GM21619 (cell line): ENCODE measurements at regions not wholly inside any gene's neighbourhood (a gene's known extent, or its start where the extent isn't known, plus 50 kb on each side); places are given as distances from the start of the nearest gene placed in this dataset.
"Not testable (repeated sequence)": the region's sequence is repeated elsewhere in the genome, so short reads cannot be mapped to it uniquely, and the experiment has no call there.

Source experiments
- ATAC-seq: cut with Tn5 transposase; IDR thresholded peaks from one replicate; pipeline ENCODE4 v1.9.1; 2021; ENCODE audit not compliant: unreplicated experiment

GRCh38 chr2:189308056-189308790 is 128.7 kb upstream of the COL5A2 start:
- no peak for ATAC-seq

GRCh38 chr2:189309331-189309730 is 129.8 kb upstream of the COL5A2 start:
- ATAC-seq = no peak

- no peak for ATAC-seq
These were observed 129.1 kb upstream of the WDR75 start for GRCh38 chr2:189312211-189312610.

- ATAC-seq = no peak
These were observed 128.6 kb upstream of the WDR75 start for GRCh38 chr2:189312643-189313042.

- no peak for ATAC-seq
These were observed 122.5 kb upstream of the WDR75 start for GRCh38 chr2:189318761-189319160.

- not testable (repeated sequence) for ATAC-seq
These were observed 121.8 kb upstream of the WDR75 start for GRCh38 chr2:189319424-189319823.

GRCh38 chr2:189327879-189328847 is 113.1 kb upstream of the WDR75 start:
- ATAC-seq = no peak

GRCh38 chr2:189328848-189329245 is 112.4 kb upstream of the WDR75 start:
- no peak for ATAC-seq

- ATAC-seq = no peak
These were observed 104.8 kb upstream of the WDR75 start for GRCh38 chr2:189336276-189336975.

- ATAC-seq = no peak
These were observed 103.6 kb upstream of the WDR75 start for GRCh38 chr2:189337656-189338055.

- ATAC-seq = no peak
These were observed 103.2 kb upstream of the WDR75 start for GRCh38 chr2:189338115-189338514.

- no peak for ATAC-seq
These were observed 100.2 kb upstream of the WDR75 start for GRCh38 chr2:189341077-189341476.

GRCh38 chr2:189344043-189344442 is 97.2 kb upstream of the WDR75 start:
- ATAC-seq = no peak

- ATAC-seq = peak; percentile 80
These were observed 93.7 kb upstream of the WDR75 start for GRCh38 chr2:189347540-189347939.

- no peak for ATAC-seq
These were observed 92.9 kb upstream of the WDR75 start for GRCh38 chr2:189348369-189348768.

GRCh38 chr2:189350540-189351209 is 90.6 kb upstream of the WDR75 start:
- ATAC-seq = no peak

- not testable (repeated sequence) for ATAC-seq
These were observed 89.3 kb upstream of the WDR75 start for GRCh38 chr2:189351933-189352332.

- not testable (repeated sequence) for ATAC-seq
These were observed 83.9 kb upstream of the WDR75 start for GRCh38 chr2:189357375-189357774.

- ATAC-seq = no peak
These were observed 80.4 kb upstream of the WDR75 start for GRCh38 chr2:189360861-189361260.

GRCh38 chr2:189362283-189362682 is 79.0 kb upstream of the WDR75 start:
- ATAC-seq = no peak

- no peak for ATAC-seq
These were observed 77.7 kb upstream of the WDR75 start for GRCh38 chr2:189363559-189363958.
